ENCODE measurements at regions not wholly inside any gene's neighbourhood (a gene's known extent, or its start where the extent isn't known, plus 50 kb on each side); places are given as distances from the start of the nearest gene placed in this dataset.

GRCh38 chr2:7097353-7097895 is 180.2 kb downstream of the RNF144A start (continued):
- TF ChIP-seq, protein P1, sequence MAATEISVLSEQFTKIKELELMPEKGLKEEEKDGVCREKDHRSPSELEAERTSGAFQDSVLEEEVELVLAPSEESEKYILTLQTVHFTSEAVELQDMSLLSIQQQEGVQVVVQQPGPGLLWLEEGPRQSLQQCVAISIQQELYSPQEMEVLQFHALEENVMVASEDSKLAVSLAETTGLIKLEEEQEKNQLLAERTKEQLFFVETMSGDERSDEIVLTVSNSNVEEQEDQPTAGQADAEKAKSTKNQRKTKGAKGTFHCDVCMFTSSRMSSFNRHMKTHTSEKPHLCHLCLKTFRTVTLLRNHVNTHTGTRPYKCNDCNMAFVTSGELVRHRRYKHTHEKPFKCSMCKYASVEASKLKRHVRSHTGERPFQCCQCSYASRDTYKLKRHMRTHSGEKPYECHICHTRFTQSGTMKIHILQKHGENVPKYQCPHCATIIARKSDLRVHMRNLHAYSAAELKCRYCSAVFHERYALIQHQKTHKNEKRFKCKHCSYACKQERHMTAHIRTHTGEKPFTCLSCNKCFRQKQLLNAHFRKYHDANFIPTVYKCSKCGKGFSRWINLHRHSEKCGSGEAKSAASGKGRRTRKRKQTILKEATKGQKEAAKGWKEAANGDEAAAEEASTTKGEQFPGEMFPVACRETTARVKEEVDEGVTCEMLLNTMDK (IDR thresholded peaks at IDR 0.05; ENCODE audit: borderline replicate concordance, insufficient read depth, low read depth, low read length, poor library complexity, severe bottlenecking): no peak
- TF ChIP-seq, protein P2, sequence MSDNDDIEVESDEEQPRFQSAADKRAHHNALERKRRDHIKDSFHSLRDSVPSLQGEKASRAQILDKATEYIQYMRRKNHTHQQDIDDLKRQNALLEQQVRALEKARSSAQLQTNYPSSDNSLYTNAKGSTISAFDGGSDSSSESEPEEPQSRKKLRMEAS (CRISPR knock-in tag; IDR thresholded peaks at IDR 0.05): peak; percentile 25
- peak; percentile 37; the same call in 1 of the 2 replicates for TF ChIP-seq JUND (IDR thresholded peaks at IDR 0.05; ENCODE audit: borderline replicate concordance, low read depth, low read length)
- TF ChIP-seq JUND (tag; IDR thresholded peaks at IDR 0.05; ENCODE audit: borderline replicate concordance, low read depth, low read length): no peak
- no peak for TF ChIP-seq PRMT5 (CRISPR knock-in tag; IDR thresholded peaks at IDR 0.05)
- TF ChIP-seq HMG20B (CRISPR knock-in tag; IDR thresholded peaks at IDR 0.05): no peak
- TF ChIP-seq PTRF (tag; IDR thresholded peaks at IDR 0.05): no peak
- TF ChIP-seq, protein P3, sequence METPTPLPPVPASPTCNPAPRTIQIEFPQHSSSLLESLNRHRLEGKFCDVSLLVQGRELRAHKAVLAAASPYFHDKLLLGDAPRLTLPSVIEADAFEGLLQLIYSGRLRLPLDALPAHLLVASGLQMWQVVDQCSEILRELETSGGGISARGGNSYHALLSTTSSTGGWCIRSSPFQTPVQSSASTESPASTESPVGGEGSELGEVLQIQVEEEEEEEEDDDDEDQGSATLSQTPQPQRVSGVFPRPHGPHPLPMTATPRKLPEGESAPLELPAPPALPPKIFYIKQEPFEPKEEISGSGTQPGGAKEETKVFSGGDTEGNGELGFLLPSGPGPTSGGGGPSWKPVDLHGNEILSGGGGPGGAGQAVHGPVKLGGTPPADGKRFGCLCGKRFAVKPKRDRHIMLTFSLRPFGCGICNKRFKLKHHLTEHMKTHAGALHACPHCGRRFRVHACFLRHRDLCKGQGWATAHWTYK (CRISPR knock-in tag; IDR thresholded peaks at IDR 0.05): no peak
- no peak for TF ChIP-seq FOXP1 (CRISPR knock-in tag; IDR thresholded peaks at IDR 0.05)
- no peak for TF ChIP-seq HCFC1 (IDR thresholded peaks at IDR 0.05; ENCODE audit: low read depth, low read length)
- TF ChIP-seq TOE1 (IDR thresholded peaks at IDR 0.05; ENCODE audit: borderline replicate concordance): peak; percentile 37; the same call in 1 of the 2 replicates
- TF ChIP-seq TOE1 (CRISPR knock-in tag; IDR thresholded peaks at IDR 0.05; ENCODE audit: borderline replicate concordance, low read depth): no peak
- TF ChIP-seq ILF3 (IDR thresholded peaks at IDR 0.05; ENCODE audit: borderline replicate concordance): no peak
- TF ChIP-seq PHB2 (IDR thresholded peaks at IDR 0.05; ENCODE audit: low read depth): no peak
- no peak for TF ChIP-seq NCOA2 (IDR thresholded peaks at IDR 0.05; ENCODE audit: partially characterized antibody in 2 of 2)
- TF ChIP-seq PHF8 (IDR thresholded peaks at IDR 0.05; ENCODE audit: borderline replicate concordance, low read length): no peak
- no peak for TF ChIP-seq PATZ1 (CRISPR knock-in tag; IDR thresholded peaks at IDR 0.05; ENCODE audit: borderline replicate concordance)
- TF ChIP-seq ZNF696 (CRISPR knock-in tag; conservative IDR thresholded peaks at IDR 0.05): no peak
- peak in 1 of 2 experiments; percentile 58; a peak in 1 of 4 replicates for TF ChIP-seq FOXK2 (conservative IDR thresholded peaks at IDR 0.05 in 1 of 2, IDR thresholded peaks at IDR 0.05 in 1 of 2; ENCODE audit: low read depth in 2 of 2)
- no peak for TF ChIP-seq CEBPG (CRISPR knock-in tag; IDR thresholded peaks at IDR 0.05)
- TF ChIP-seq CEBPG (tag; conservative IDR thresholded peaks at IDR 0.05 in 1 of 2, IDR thresholded peaks at IDR 0.05 in 1 of 2): no peak
- peak; percentile 60; the same call in 1 of the 2 replicates for TF ChIP-seq MYC (IDR thresholded peaks at IDR 0.05; ENCODE audit: low read depth, low read length)
- no peak for TF ChIP-seq MYC (CRISPR knock-in tag; IDR thresholded peaks at IDR 0.05; ENCODE audit: borderline replicate concordance, low read depth)
- TF ChIP-seq CC2D1A (IDR thresholded peaks at IDR 0.05): 0 out of 2 replicates have a peak, but pooled peaks have one; percentile 11

Measured in K562 (cell line).